Progenitor cell of endocrine pancreas (in vitro differentiated cells): ENCODE measurements at regions not wholly inside any gene's neighbourhood (a gene's known extent, or its start where the extent isn't known, plus 50 kb on each side); places are given as distances from the start of the nearest gene placed in this dataset.

Source experiments
- DNase-seq: peaks from one replicate; pipeline ENCODE4 v3.0.0; 2021; ENCODE audit warnings: low spot score; ENCODE audit not compliant: unreplicated experiment
- H3K27ac Mint-ChIP-seq: 2 replicates; pipeline ENCODE4 v1.8.0; 2021; ENCODE audit warnings: mild to moderate bottlenecking, moderate library complexity, mixed read lengths
- H3K27me3 Mint-ChIP-seq: 2 replicates; pipeline ENCODE4 v1.8.0; 2021; ENCODE audit warnings: mixed read lengths
- H3K36me3 Mint-ChIP-seq: 2 replicates; pipeline ENCODE4 v1.8.0; 2022; ENCODE audit warnings: mixed read lengths; ENCODE audit not compliant: insufficient read depth
- H3K4me1 Mint-ChIP-seq: 2 replicates; pipeline ENCODE4 v1.8.0; 2021; ENCODE audit warnings: low read depth, mixed read lengths
- H3K4me3 Mint-ChIP-seq: 2 replicates; pipeline ENCODE4 v1.8.0; 2021; ENCODE audit warnings: low read depth, mild to moderate bottlenecking, moderate library complexity, mixed read lengths
- H3K9me3 Mint-ChIP-seq: 2 replicates; pipeline ENCODE4 v1.8.0; 2021; ENCODE audit warnings: low read depth, mixed read lengths
- CTCF ChIP-seq: fragments of 200-600 bp; sonication (generic); IDR thresholded peaks from one replicate; pipeline ENCODE4 v1.5.0; 2021; ENCODE audit warnings: antibody characterized with exemption, mild to moderate bottlenecking; ENCODE audit not compliant: unreplicated experiment

- Mint-ChIP-seq H3K27me3 (peaks cover 31% of the 10 kb centered on the region), H3K9me3 (no peaks in the 10 kb centered on the region), H3K36me3 (no peaks in the 10 kb centered on the region), H3K4me3 (no peak overlapping the region), H3K27ac (no peak overlapping the region), H3K4me1 (peaks cover 18% of the 10 kb centered on the region)
- no peak for TF ChIP-seq CTCF
- DNase-seq = no peak
Measured at GRCh38 chr1:5764464-5764863, 227.8 kb downstream of the NPHP4 start.

- no peak for TF ChIP-seq CTCF
- Mint-ChIP-seq H3K4me1 (peaks cover 18% of the 10 kb centered on the region), H3K4me3 (no peak overlapping the region), H3K27ac (no peak overlapping the region), H3K9me3 (no peaks in the 10 kb centered on the region), H3K36me3 (no peaks in the 10 kb centered on the region), H3K27me3 (peaks cover 32% of the 10 kb centered on the region)
- DNase-seq = no peak
Measured at GRCh38 chr1:5763696-5764370, 228.4 kb downstream of the NPHP4 start.

GRCh38 chr1:5758859-5759578 is 233.2 kb downstream of the NPHP4 start:
- Mint-ChIP-seq H3K9me3 (no peaks in the 10 kb centered on the region), H3K27me3 (peaks cover 28% of the 10 kb centered on the region)

GRCh38 chr1:5758000-5758858 is 234.0 kb downstream of the NPHP4 start:
- H3K36me3 Mint-ChIP-seq = no peaks in the 10 kb centered on the region
- H3K27me3 Mint-ChIP-seq = peaks cover 24% of the 10 kb centered on the region
- no peak overlapping the region for H3K27ac Mint-ChIP-seq
- no peaks in the 10 kb centered on the region for H3K9me3 Mint-ChIP-seq
- DNase-seq = no peak
- H3K4me1 Mint-ChIP-seq = no peaks in the 10 kb centered on the region
- TF ChIP-seq CTCF = no peak
- no peak overlapping the region for H3K4me3 Mint-ChIP-seq

More at GRCh38 chr1:5758859-5759578, 233.2 kb downstream of the NPHP4 start:
- DNase-seq = no peak
- no peak for TF ChIP-seq CTCF
- H3K27ac Mint-ChIP-seq = no peak overlapping the region
- no peaks in the 10 kb centered on the region for H3K4me1 Mint-ChIP-seq
- no peak overlapping the region for H3K4me3 Mint-ChIP-seq
- H3K36me3 Mint-ChIP-seq = no peaks in the 10 kb centered on the region

GRCh38 chr1:5757187-5757805 is 234.9 kb downstream of the NPHP4 start:
- no peak for TF ChIP-seq CTCF
- Mint-ChIP-seq H3K9me3 (no peaks in the 10 kb centered on the region), H3K27me3 (peaks cover 27% of the 10 kb centered on the region), H3K4me3 (no peak overlapping the region), H3K27ac (no peak overlapping the region), H3K36me3 (no peaks in the 10 kb centered on the region), H3K4me1 (no peaks in the 10 kb centered on the region)
- no peak for DNase-seq
